H1 (cell line): ENCODE measurements at regions not wholly inside any gene's neighbourhood (a gene's known extent, or its start where the extent isn't known, plus 50 kb on each side); places are given as distances from the start of the nearest gene placed in this dataset.

Experiments used
- CEBPB ChIP-seq: IDR thresholded peaks from 2 replicates; pipeline ENCODE4 v1.6.1; 2012; ENCODE audit warnings: low read depth, low read length
- HDAC6 ChIP-seq: IDR thresholded peaks from one replicate; pipeline ENCODE4 v1.7.1; 2012; ENCODE audit warnings: low read depth, mild to moderate bottlenecking, inconsistent platforms, low read length, moderate library complexity
- POLR2A ChIP-seq, 2 experiments: IDR thresholded peaks; 1 replicate in 1 of 2; 2 replicates in 1 of 2; pipeline ENCODE4 v1.6.1; 2011; ENCODE audit warnings: low read depth in 2 of 2, low read length in 2 of 2, mild to moderate bottlenecking in 2 of 2; ENCODE audit errors: control extremely low read depth in 1 of 2
- SIRT6 ChIP-seq: IDR thresholded peaks from one replicate; pipeline ENCODE4 v1.7.1; 2012; ENCODE audit warnings: low read length, inconsistent platforms
- SP2 ChIP-seq: IDR thresholded peaks from 2 replicates; pipeline ENCODE4 v1.6.1; 2012; ENCODE audit warnings: mild to moderate bottlenecking, low read length, inconsistent platforms
- TBP ChIP-seq: IDR thresholded peaks from 2 replicates; pipeline ENCODE4 v1.6.1; 2011; ENCODE audit warnings: low read depth, low read length, improper control_type of control experiment
- TF ChIP-seq, protein P1 (sequence below): fragments of 300-600 bp; sonication (generic); IDR thresholded peaks from 2 replicates; pipeline ENCODE4 v1.7.1; 2012; ENCODE audit warnings: low read length, moderate library complexity, mild to moderate bottlenecking, inconsistent platforms; ENCODE audit not compliant: insufficient replicate concordance

DNA sequence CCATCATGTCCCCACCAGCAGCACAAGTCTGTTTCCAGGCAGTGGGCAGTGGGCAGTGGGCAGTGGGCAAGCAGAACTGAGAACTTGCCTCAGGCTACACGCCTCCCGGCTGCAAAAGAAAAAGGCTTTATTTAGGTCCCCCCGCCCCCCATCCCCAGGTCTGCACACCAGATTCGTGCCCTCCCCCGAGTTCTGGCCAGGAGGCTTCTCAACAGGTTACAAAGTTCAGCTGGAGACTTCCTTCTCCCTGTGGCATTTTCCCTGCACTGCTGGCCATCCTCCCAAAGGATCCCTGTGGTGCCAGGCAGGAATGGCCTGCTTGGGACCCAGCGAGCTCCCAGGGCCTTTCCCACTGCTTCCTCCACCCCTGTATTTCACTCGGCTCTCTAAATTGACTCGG is 97.0 kb upstream of the TRIM2 start (continued):
- TF ChIP-seq, protein P1, sequence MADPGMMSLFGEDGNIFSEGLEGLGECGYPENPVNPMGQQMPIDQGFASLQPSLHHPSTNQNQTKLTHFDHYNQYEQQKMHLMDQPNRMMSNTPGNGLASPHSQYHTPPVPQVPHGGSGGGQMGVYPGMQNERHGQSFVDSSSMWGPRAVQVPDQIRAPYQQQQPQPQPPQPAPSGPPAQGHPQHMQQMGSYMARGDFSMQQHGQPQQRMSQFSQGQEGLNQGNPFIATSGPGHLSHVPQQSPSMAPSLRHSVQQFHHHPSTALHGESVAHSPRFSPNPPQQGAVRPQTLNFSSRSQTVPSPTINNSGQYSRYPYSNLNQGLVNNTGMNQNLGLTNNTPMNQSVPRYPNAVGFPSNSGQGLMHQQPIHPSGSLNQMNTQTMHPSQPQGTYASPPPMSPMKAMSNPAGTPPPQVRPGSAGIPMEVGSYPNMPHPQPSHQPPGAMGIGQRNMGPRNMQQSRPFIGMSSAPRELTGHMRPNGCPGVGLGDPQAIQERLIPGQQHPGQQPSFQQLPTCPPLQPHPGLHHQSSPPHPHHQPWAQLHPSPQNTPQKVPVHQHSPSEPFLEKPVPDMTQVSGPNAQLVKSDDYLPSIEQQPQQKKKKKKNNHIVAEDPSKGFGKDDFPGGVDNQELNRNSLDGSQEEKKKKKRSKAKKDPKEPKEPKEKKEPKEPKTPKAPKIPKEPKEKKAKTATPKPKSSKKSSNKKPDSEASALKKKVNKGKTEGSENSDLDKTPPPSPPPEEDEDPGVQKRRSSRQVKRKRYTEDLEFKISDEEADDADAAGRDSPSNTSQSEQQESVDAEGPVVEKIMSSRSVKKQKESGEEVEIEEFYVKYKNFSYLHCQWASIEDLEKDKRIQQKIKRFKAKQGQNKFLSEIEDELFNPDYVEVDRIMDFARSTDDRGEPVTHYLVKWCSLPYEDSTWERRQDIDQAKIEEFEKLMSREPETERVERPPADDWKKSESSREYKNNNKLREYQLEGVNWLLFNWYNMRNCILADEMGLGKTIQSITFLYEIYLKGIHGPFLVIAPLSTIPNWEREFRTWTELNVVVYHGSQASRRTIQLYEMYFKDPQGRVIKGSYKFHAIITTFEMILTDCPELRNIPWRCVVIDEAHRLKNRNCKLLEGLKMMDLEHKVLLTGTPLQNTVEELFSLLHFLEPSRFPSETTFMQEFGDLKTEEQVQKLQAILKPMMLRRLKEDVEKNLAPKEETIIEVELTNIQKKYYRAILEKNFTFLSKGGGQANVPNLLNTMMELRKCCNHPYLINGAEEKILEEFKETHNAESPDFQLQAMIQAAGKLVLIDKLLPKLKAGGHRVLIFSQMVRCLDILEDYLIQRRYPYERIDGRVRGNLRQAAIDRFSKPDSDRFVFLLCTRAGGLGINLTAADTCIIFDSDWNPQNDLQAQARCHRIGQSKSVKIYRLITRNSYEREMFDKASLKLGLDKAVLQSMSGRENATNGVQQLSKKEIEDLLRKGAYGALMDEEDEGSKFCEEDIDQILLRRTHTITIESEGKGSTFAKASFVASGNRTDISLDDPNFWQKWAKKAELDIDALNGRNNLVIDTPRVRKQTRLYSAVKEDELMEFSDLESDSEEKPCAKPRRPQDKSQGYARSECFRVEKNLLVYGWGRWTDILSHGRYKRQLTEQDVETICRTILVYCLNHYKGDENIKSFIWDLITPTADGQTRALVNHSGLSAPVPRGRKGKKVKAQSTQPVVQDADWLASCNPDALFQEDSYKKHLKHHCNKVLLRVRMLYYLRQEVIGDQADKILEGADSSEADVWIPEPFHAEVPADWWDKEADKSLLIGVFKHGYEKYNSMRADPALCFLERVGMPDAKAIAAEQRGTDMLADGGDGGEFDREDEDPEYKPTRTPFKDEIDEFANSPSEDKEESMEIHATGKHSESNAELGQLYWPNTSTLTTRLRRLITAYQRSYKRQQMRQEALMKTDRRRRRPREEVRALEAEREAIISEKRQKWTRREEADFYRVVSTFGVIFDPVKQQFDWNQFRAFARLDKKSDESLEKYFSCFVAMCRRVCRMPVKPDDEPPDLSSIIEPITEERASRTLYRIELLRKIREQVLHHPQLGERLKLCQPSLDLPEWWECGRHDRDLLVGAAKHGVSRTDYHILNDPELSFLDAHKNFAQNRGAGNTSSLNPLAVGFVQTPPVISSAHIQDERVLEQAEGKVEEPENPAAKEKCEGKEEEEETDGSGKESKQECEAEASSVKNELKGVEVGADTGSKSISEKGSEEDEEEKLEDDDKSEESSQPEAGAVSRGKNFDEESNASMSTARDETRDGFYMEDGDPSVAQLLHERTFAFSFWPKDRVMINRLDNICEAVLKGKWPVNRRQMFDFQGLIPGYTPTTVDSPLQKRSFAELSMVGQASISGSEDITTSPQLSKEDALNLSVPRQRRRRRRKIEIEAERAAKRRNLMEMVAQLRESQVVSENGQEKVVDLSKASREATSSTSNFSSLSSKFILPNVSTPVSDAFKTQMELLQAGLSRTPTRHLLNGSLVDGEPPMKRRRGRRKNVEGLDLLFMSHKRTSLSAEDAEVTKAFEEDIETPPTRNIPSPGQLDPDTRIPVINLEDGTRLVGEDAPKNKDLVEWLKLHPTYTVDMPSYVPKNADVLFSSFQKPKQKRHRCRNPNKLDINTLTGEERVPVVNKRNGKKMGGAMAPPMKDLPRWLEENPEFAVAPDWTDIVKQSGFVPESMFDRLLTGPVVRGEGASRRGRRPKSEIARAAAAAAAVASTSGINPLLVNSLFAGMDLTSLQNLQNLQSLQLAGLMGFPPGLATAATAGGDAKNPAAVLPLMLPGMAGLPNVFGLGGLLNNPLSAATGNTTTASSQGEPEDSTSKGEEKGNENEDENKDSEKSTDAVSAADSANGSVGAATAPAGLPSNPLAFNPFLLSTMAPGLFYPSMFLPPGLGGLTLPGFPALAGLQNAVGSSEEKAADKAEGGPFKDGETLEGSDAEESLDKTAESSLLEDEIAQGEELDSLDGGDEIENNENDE = no peak
- TF ChIP-seq TBP (no peak), CEBPB (no peak), SP2 (no peak), POLR2A (IDR thresholded peaks at IDR 0.05; ENCODE audit: control extremely low read depth in 1 of 2, low read depth in 2 of 2, low read length in 2 of 2) (no peak), HDAC6 (no peak), SIRT6 (no peak)
